Erythroblast (primary cell): ENCODE measurements at regions not wholly inside any gene's neighbourhood (a gene's known extent, or its start where the extent isn't known, plus 50 kb on each side); places are given as distances from the start of the nearest gene placed in this dataset.
"Not testable (repeated sequence)": the region's sequence is repeated elsewhere in the genome, so short reads cannot be mapped to it uniquely, and the experiment has no call there.

Experiments
- DNase-seq, 2 experiments: peaks; one replicate each; lab custom pipeline; 2025; lab: John Stamatoyannopoulos, UW
- GATA1 ChIP-seq: IDR thresholded peaks from 2 replicates; pipeline ENCODE4 v1.6.1; 2011; ENCODE audit warnings: low read depth, mild to moderate bottlenecking, control low read depth, low read length, moderate library complexity
- POLR2A ChIP-seq: IDR thresholded peaks from 2 replicates; pipeline ENCODE4 v1.6.1; 2011; ENCODE audit warnings: mild to moderate bottlenecking, low read length

GRCh38 chr14:105729825-105730368 is 203.5 kb downstream of the TMEM121 start:
- not testable (repeated sequence) for DNase-seq

- not testable (repeated sequence) for DNase-seq
These were observed 204.3 kb downstream of the TMEM121 start for GRCh38 chr14:105730731-105731130.

DNA sequence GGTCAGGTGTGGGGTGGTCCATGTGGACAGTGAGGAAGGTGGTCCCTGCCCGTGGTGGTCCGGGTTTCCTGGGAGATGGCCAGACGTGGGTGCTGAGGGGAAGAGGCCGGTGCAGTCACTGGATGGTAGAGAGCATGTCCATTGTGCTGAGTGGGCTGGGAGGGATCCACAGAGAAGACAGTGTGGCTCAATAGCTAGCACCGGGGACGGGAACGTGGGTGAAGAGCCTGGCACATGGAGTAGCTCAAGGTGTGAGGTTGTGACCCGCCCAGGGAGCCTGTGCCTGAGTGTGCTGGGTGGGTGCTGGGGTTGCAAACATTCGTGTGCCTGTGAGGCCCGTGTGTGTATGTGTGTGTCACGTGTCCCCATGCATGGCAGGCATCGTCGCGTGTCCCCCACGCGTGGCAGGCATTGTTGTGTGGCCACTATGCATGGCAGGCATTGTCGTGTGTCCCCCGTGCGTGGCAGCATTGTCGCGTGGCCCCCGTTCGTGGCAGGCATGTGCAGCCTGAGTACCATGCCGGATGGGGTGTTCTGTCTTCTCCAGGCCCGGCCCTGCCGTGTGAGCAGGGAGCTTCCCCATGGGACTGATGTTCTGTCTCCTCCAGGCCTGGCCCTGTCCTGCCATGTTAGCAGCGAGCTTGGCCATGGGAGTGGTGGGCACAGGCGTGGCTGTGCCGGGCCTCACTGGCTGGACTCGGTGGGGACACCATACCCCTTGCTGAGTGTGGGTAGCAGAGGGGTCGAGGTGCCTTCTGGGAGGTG is 205.0 kb downstream of the TMEM121 start:
- not testable (repeated sequence) for DNase-seq

DNA sequence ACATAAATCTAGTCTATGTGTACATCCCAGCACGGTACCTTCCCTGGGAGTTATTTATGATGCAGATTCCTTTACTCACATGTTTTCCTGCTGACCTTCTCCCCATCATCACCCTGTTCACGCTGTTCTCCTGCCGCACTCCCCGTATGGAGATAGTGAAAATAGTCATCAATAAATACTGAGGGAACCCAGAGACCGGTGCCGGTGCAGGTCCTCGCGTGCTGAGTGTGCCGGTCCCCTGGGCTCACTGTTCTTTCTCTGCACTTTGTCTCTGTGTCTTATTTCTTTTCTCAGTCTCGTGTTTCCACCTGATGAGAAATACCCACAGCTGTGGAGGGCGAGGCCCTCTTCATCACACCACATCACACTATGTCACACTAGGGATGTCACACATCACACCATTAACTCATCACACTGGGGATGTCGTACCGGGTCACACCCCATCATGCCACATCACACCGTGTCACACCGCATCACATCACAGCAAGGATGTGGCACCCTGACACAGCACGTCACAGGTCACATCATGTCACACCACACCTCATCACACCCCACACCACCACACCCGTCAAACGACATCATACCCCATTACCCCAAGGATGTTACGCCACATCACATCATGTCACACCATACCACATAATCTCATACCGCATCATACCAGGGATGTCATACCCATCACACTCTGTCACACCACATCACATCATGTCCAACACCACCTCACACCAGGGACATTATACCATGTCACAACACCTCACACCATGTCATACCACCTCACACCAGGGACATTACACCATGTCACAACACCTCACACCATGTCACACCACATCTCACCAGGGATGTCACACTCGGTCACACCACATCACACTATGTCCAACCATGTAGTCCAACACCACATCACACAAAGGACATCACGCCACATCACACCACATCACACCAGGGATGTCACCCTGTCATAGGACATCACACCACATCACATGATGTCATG is 207.0 kb downstream of the TMEM121 start:
- DNase-seq, result no peak
- TF ChIP-seq GATA1, result no peak
- no peak for TF ChIP-seq POLR2A

DNA sequence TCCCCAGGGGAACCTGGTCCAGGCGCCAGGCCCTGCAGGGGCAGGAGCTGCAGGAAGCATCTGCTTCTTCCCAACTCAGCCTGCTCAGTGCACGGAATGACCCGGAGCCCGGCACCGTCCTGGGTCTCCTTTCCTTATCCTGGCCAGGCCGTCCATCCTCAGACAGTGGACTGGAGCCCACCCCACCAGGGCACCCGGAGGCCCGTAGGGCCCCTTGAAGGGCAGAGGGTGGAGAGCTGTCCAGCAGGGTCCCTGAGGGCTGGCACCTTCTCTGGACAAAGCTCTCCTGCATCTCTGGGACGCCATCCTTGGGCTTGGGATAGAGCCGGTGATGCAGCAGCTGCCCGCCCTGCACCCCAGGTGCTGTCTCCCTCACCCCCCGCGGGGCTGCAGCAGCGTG is 207.9 kb downstream of the TMEM121 start:
- not testable (repeated sequence) for DNase-seq

DNA sequence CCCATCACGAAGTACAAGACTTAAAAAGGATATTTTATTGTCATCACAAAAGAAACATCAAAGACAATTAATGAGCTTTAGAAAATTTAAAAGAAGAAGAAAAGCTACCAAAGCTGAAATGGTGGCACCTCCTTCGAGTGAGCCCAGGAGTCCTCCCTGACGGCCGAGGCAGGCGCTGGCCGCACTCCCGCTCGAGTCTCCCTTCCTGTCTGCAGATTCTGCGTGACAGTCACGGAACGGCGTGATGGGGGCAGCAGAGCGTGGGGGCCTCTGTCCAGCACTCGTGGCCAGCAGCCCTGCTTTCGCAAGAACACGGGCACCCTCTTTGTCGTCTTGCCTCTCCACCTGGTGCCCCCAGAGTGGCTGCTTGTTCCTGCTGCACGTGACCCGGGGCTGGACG is 209.9 kb downstream of the TMEM121 start:
- not testable (repeated sequence) for DNase-seq

- no peak for DNase-seq
- TF ChIP-seq POLR2A (no peak), GATA1 (no peak)
These were observed 211.3 kb downstream of the TMEM121 start for GRCh38 chr14:105737504-105738246.

DNA sequence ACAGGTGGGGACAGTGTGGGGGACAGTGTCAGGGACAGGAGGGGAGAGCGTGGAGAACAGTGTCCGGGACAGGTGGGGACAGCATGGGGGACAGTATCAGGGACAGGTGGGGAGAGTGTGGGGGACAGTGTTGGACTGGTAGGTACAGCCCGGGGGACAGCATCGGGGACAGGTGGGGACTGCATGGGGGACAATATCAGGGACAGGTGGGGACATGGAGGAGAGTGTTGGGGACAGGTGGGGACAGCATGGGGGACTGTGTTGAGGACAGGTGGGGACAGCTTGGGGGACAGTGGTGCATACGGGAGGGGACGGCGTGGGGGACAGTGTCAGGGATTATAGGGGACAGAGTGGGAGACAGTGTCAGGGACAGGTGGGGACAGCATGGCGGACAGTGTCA is 212.3 kb downstream of the TMEM121 start:
- no peak for DNase-seq
- TF ChIP-seq POLR2A (no peak), GATA1 (no peak)

GRCh38 chr14:105739331-105740102 is 213.1 kb downstream of the TMEM121 start:
- DNase-seq, result no peak
- no peak for TF ChIP-seq POLR2A
- TF ChIP-seq GATA1, result no peak

DNA sequence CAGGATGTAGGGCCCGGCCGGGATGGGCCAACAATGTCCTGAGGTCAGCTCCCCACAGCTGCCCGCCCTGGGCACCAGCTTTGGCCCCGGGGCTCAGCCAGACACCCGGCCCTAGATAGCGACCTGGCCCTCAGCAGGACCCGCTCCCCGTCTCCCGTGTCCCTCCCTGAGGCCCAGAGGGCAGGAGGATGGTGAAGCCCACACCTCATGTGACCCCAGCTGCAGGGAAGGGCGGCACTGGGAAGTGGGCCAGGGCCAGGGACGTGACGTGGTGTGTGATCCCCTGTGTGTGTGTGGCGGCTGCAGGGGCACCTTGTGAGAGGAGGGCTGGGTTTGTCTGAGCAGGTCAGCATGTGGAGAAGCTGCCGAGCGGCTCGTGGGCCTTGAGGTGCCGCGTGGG is 213.9 kb downstream of the TMEM121 start:
- not testable (repeated sequence) for DNase-seq

GRCh38 chr14:105740961-105741360 is 214.6 kb downstream of the TMEM121 start:
- DNase-seq, result not testable (repeated sequence)

- not testable (repeated sequence) for DNase-seq
These were observed 215.5 kb downstream of the TMEM121 start for GRCh38 chr14:105741707-105742530.

DNA sequence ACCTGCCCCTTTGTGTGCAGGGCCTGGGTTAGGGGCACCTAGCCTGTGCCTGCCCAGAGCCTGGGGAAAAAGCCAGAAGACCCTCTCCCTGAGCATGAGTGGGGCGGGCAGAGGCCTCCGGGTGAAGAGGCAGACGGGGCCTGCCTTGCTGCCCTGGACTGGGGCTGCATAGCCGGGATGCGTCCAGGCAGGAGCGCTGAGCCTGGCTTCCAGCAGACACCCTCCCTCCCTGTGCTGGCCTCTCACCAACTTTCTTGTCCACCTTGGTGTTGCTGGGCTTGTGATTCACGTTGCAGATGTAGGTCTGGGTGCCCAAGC is 216.1 kb downstream of the TMEM121 start:
- DNase-seq, result no peak
- no peak for TF ChIP-seq GATA1
- TF ChIP-seq POLR2A, result no peak

- not testable (repeated sequence) for DNase-seq
These were observed 216.7 kb downstream of the TMEM121 start for GRCh38 chr14:105742904-105743701.

- not testable (repeated sequence) for DNase-seq
These were observed 217.9 kb downstream of the TMEM121 start for GRCh38 chr14:105744213-105744787.
